Endothelial cell (in vitro differentiated cells): ENCODE measurements at regions not wholly inside any gene's neighbourhood (a gene's known extent, or its start where the extent isn't known, plus 50 kb on each side); places are given as distances from the start of the nearest gene placed in this dataset.

Experiments
- DNase-seq: peaks from one replicate; pipeline ENCODE4 v3.0.0; 2021; ENCODE audit warnings: low spot score
- H3K27ac Mint-ChIP-seq: one replicate; pipeline ENCODE4 v1.8.0; 2021; ENCODE audit warnings: mixed read lengths, inconsistent platforms; ENCODE audit not compliant: unreplicated experiment
- H3K27me3 Mint-ChIP-seq: one replicate; pipeline ENCODE4 v1.8.0; 2021; ENCODE audit warnings: mild to moderate bottlenecking, moderate library complexity, mixed read lengths, inconsistent platforms; ENCODE audit not compliant: unreplicated experiment
- H3K36me3 Mint-ChIP-seq: one replicate; pipeline ENCODE4 v1.8.0; 2021; ENCODE audit warnings: mild to moderate bottlenecking, low read depth, mixed read lengths, inconsistent platforms; ENCODE audit not compliant: unreplicated experiment
- H3K4me1 Mint-ChIP-seq: one replicate; pipeline ENCODE4 v1.8.0; 2021; ENCODE audit warnings: mild to moderate bottlenecking, mixed read lengths, inconsistent platforms; ENCODE audit not compliant: unreplicated experiment
- H3K4me3 Mint-ChIP-seq: one replicate; pipeline ENCODE4 v1.8.0; 2021; ENCODE audit warnings: mild to moderate bottlenecking, mixed read lengths, inconsistent platforms; ENCODE audit not compliant: unreplicated experiment
- H3K9me3 Mint-ChIP-seq: one replicate; pipeline ENCODE4 v1.8.0; 2021; ENCODE audit warnings: mixed read lengths, inconsistent platforms; ENCODE audit not compliant: unreplicated experiment
- TF ChIP-seq, protein P1 (sequence below): fragments of 200-600 bp; sonication (generic); IDR thresholded peaks from one replicate; pipeline ENCODE4 v1.5.0; 2021; ENCODE audit warnings: antibody characterized with exemption; ENCODE audit not compliant: unreplicated experiment

DNA sequence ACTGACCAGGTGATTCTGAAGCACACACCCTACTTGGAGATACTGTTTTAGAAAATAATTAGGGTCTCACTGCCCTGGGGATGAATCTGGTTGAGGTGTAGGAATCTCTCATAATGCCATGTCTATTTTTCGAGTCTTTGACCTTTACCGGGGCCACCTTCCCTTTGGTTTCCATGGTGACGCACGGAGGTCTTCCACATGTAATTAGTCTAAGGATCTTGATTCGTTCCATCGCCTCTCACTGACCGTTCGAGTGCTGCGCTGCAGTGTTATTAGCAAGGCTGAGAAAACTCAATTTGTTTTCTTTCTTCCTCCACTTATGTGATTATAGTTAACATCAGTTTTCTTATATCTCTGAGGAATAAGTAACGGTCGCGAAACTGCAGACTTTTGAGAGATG is 144.3 kb upstream of the SPACA1 start:
- DNase-seq, result no peak
- H3K4me1 Mint-ChIP-seq, result peaks cover 6% of the 10 kb centered on the region
- H3K4me3 Mint-ChIP-seq, result no peak overlapping the region
- H3K27me3 Mint-ChIP-seq, result no peaks in the 10 kb centered on the region
- TF ChIP-seq, protein P1, sequence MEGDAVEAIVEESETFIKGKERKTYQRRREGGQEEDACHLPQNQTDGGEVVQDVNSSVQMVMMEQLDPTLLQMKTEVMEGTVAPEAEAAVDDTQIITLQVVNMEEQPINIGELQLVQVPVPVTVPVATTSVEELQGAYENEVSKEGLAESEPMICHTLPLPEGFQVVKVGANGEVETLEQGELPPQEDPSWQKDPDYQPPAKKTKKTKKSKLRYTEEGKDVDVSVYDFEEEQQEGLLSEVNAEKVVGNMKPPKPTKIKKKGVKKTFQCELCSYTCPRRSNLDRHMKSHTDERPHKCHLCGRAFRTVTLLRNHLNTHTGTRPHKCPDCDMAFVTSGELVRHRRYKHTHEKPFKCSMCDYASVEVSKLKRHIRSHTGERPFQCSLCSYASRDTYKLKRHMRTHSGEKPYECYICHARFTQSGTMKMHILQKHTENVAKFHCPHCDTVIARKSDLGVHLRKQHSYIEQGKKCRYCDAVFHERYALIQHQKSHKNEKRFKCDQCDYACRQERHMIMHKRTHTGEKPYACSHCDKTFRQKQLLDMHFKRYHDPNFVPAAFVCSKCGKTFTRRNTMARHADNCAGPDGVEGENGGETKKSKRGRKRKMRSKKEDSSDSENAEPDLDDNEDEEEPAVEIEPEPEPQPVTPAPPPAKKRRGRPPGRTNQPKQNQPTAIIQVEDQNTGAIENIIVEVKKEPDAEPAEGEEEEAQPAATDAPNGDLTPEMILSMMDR, result no peak
- no peaks in the 10 kb centered on the region for H3K9me3 Mint-ChIP-seq
- H3K27ac Mint-ChIP-seq, result no peak overlapping the region
- no peaks in the 10 kb centered on the region for H3K36me3 Mint-ChIP-seq

DNA sequence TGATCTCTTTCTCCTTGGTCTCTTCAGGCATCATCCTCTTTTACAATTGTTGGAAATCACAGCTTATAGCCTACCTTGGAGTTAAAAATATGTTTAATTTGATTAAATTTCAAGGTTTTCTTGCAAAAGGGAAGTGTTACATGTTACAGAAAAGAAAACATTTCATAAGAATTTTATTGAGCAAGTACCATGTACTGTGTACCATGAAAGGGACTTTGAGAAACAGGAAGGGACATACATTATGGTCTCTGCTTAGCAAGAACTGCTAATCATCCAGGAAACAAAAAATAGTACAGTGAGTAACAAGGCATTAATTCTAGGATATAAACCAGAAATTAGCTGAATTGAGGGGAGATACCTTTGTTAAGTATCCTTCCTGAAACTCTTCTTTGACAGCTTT is 145.3 kb upstream of the SPACA1 start:
- no peak overlapping the region for H3K4me3 Mint-ChIP-seq
- no peaks in the 10 kb centered on the region for H3K9me3 Mint-ChIP-seq
- H3K27me3 Mint-ChIP-seq, result no peaks in the 10 kb centered on the region
- DNase-seq, result no peak
- H3K4me1 Mint-ChIP-seq, result peaks cover 6% of the 10 kb centered on the region
- H3K36me3 Mint-ChIP-seq, result no peaks in the 10 kb centered on the region
- TF ChIP-seq, protein P1, result no peak
- H3K27ac Mint-ChIP-seq, result no peak overlapping the region

DNA sequence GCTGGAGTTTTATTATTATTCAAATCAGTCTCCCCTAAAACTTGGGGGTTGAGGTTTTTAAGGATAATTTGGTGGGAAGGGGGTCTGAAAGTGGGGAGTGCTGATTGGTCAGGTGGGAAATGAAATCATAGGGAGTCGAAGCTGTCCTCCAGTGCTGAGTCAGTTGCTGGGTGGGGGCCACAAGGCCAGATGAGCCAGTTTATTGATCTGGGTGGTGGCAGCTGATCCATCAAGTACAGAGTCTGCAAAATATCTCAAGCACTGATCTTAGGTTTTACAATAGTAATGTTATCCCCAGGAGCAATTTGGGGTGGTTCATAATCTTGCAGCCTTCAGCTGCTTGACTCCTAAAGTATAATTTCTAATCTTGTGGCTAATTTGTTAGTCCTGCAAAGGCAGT is 146.0 kb upstream of the SPACA1 start:
- Mint-ChIP-seq H3K36me3 (no peaks in the 10 kb centered on the region), H3K27me3 (no peaks in the 10 kb centered on the region), H3K27ac (no peak overlapping the region), H3K9me3 (no peaks in the 10 kb centered on the region), H3K4me1 (peaks cover 6% of the 10 kb centered on the region), H3K4me3 (no peak overlapping the region)
- no peak for DNase-seq
- TF ChIP-seq, protein P1, result no peak

DNA sequence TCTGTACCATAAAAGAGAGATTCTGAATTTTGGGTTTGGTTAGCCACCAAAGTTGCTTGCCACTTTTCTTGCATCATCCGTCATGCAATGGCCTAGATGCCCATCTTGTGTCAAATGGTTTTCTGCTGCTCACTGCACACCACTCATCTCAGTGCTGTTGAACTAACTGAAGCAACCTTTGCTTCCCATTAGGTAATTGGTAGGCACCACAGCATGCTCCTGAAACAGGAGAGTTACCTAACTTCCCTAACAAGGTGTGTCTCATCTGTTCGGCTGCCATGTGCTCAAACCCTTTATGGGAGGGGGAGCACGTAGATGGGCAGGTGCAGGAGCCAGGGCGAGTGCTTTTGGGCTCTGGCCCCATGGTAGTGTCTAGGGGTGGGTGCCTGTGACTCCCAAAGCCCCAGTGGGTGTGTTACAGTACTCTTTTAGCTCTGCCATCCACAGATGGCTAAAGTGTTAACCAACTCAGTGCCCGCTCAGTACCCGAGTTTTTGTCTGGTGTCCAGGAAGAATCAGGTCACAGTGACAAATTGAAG is 147.4 kb upstream of the SPACA1 start:
- Mint-ChIP-seq H3K4me3 (no peak overlapping the region), H3K27me3 (no peaks in the 10 kb centered on the region), H3K4me1 (peaks cover 6% of the 10 kb centered on the region), H3K36me3 (no peaks in the 10 kb centered on the region), H3K9me3 (no peaks in the 10 kb centered on the region), H3K27ac (no peak overlapping the region)
- TF ChIP-seq, protein P1, result no peak
- DNase-seq, result no peak

DNA sequence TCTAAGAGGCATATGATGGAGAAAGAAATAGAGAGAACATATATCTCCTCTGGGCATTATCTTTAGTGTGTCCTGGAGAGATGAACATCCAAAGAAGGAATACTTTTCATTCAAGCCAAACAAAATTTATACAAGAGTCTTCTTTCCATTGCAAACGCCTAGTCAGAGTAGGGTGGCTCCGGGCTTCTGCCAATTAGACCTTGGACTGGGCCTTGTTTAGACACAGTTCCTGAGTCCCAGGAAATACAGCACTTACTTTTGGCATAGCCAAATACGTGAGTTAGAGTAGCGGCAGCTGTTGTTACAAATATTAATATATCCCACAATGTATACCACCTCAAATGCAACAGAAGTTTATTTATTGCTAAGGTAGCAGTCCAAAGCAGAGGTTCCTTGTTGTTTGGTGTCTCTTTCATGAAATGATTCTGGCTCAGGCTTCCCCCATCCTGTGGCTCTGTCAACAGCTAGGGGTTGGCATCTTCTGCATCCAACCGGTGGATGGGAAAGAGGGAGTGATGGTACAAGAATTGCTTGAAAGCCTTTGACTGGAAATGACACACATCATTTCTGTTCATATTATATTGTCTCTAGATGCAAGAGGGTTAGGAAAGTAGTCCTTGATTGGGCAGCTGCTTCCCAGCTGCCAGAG is 148.0 kb upstream of the SPACA1 start:
- TF ChIP-seq, protein P1, result no peak

More for the DNA sequence above, 148.0 kb upstream of the SPACA1 start:
- DNase-seq, result no peak
- H3K27me3 Mint-ChIP-seq, result no peaks in the 10 kb centered on the region
- peaks cover 6% of the 10 kb centered on the region for H3K4me1 Mint-ChIP-seq
- H3K4me3 Mint-ChIP-seq, result no peak overlapping the region
- no peak overlapping the region for H3K27ac Mint-ChIP-seq
- no peaks in the 10 kb centered on the region for H3K36me3 Mint-ChIP-seq
- no peaks in the 10 kb centered on the region for H3K9me3 Mint-ChIP-seq
